NCI-H345 (cell line): ENCODE measurements at regions not wholly inside any gene's neighbourhood (a gene's known extent, or its start where the extent isn't known, plus 50 kb on each side); places are given as distances from the start of the nearest gene placed in this dataset.
A peak's percentile ranks its signal among the peaks of the same experiment; 100 is the strongest.
"Not testable (repeated sequence)": the region's sequence is repeated elsewhere in the genome, so short reads cannot be mapped to it uniquely, and the experiment has no call there.

Experiments
- DNase-seq: peaks from one replicate; lab custom pipeline; 2025; lab: John Stamatoyannopoulos, UW

- DNase-seq: no peak
Measured at GRCh38 chrX:18003876-18004275, 142.8 kb upstream of the RAI2 start.

DNA sequence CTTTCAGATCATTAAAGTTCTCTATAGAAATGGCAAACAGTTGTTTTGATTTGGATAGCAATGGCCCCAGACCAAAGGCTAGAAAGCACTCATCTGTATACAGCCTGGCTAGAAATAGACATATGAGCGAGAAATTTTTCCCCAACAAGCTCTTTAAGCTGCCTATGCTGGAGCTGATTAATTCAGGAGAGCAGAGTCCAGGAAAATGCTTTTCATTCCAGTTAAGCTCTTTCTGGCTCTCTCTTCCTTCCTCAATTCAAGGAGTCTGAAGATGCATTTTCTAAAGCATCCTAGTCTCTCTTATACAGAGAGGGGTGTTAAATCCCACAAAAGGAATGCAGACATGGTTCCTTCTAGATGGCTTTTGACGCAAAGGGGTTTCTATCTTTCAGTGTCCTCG lies 141.7 kb upstream of the RAI2 start:
- DNase-seq: no peak

DNA sequence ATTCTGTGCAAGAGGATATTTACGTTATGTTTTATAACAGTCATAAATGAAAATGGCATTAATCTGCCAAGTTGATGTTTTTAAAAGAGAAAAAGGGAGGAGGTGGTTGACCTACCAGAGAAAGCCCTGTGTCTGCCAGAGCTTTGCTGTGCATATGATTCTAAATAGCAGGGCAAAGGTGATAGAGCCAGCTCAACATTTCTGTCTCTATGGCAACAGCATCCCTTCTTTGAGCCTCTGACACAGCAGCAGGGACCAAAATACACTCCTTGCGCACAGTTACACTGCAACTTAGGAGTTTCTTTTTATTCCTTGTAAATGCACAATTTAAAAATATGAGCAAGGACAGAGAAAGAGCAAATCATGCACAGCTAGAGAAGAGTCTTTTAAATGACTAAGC lies 133.3 kb upstream of the RAI2 start:
- DNase-seq: no peak

- DNase-seq: no peak
Measured at GRCh38 chrX:17993062-17993461, 132.0 kb upstream of the RAI2 start.

DNA sequence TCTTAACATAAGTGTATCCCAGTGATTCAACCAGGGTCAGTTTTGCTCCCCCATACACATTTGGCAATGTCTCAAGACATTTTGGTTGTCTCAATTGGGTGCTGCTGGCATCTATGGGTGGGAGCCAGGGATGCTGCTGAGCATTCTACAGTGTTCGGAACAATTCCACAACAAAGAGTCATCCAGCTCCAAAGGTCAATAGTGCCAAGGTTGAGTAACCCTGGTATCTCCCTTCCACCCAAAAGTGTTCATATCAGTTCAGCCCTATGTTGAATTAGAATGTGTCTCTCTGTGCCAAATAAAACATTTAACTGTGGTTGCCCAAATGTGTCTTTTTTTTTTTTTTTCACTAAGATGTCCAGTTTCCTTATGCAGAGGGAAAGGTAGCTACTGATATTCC lies 129.4 kb upstream of the RAI2 start:
- no peak for DNase-seq

DNA sequence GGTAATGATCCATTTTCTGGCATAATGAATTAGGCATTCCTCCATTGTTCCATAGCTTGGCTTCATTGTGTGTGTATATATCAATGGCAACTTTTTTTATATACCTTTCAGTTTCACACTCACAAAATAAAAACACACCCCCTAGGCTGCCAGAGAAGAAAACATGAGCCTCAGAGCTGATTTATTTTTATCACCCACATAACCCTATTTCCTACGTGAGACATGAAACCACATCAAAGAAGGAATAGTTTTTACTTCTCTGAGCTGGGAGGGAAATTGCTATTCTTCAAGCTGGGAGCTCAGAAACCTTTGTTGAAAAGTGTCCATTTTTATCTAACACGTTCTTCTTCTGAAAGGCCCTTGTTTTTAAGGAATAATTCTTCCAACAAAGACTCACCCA lies 126.7 kb upstream of the RAI2 start:
- DNase-seq: no peak

DNA sequence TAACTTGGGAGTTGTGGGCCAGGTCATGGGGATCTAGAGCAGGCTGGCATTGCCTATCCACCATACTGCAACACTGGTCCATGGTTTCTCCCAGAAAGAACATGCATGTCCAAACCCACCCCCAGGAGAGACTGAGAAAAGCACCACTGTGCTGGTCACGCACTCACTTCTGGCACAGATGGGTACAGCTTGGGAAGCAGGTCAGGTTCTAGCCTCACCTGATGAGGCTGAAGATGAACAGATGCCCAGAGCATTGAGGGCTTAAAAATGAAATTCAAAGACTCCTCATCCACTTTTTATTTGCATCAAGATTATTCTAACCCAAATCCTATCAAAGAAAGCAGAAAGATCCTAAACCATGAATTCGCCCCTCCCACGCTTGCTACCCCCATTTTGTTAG lies 125.9 kb upstream of the RAI2 start:
- DNase-seq: no peak

DNA sequence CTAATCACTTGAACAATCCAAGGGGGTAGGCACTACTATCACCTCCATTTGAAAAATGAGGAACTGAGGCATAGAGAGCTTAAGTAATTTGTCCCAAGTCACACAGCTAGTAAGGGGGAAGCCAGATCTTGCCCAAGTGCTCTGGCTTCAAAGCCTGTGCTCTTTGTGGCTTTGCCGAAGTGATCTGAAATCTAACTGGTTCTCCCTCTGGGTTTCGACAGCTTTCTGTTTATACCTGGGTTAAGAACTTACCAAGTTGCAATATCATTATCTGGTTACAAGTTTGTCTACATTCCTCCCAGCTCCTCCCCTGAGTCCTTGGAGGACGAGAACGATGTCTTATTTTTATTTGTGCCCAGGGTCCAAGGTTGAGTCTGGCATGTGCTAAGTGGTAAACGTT lies 125.3 kb upstream of the RAI2 start:
- no peak for DNase-seq

DNA sequence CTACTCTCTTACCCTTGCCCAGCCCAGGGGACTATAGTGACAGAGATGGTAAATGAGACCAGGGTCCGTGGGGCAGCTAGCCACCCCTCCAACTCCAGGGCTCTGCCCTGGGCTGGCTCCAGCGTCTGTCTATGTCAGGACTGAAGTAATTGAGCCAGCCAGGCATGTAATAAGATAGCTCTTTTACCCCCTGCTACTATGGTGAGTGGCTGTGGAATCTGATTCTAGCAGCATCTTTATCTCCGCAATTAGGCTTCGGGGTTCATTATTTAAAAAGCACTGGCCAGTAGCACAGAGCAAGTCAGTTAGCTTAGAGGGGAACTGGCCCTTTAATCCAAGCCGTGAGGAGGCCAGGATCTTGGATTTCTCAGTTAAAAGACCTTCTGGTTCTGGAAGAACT lies 123.3 kb upstream of the RAI2 start:
- no peak for DNase-seq

GRCh38 chrX:17983389-17983788 lies 122.3 kb upstream of the RAI2 start:
- DNase-seq: no peak

GRCh38 chrX:17977696-17978095 lies 116.6 kb upstream of the RAI2 start:
- no peak for DNase-seq

DNA sequence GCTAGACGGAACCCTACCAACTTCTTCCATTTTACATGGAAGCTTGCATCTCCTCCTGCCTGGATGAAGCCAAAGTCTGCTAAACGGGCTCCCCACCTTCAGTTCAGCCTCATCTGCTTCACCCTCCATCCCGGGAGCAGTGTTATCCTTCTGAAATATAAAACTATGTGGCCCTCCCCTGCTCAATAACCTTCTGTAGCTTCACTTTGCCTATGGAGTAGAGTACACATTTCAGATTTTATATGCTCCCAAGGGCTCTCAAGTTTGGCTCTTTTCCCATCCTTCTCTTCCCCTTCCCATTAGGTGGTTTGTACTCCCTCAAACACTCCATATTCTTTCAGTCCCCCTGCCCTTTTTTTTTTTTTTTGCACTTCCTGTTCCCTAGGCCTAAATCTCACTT lies 115.9 kb upstream of the RAI2 start:
- no peak for DNase-seq

DNA sequence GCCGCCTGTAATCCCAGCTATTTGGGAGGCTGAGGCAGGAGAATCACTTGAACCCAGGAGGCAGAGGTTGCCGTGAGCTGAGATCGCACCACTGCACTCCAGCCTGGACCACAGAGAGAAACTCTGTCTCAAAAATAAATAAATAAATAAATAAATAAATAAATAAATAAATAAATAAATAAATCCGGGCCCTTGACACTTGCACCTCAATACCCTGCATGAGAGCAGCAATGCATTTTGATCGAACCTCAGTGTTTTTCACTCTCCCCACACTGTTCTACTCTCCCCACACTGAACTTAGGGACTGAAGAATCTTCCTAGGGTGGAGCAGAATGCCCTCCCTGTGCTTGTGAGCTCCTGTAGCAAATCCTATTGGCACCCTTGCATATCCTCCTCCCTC lies 114.3 kb upstream of the RAI2 start:
- DNase-seq: not testable (repeated sequence)

- peak; percentile 79 for DNase-seq
Measured at GRCh38 chrX:17968367-17968766, 107.3 kb upstream of the RAI2 start.

- peak; percentile 92 for DNase-seq
Measured at GRCh38 chrX:17967888-17968287, 106.8 kb upstream of the RAI2 start.

DNA sequence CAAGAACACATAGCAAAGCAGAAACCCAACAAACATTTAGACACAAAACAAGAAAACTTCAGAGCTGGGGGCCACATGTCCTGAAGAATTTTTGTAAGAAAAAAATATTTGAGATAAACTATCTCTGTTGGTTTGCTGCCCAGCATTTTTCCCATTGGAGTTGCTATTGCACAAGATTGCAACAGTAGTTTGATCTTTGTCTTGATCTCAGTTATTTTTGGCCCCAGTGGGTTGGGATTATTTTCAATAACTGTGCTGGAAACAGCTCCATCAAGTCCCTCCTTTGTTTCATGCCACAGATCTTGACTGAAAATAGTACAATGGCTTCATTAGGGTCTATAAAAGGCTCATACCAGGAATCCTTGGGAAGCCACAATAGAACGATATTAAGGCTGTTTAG lies 103.8 kb upstream of the RAI2 start:
- no peak for DNase-seq

- DNase-seq: no peak
Measured at GRCh38 chrX:17960891-17961290, 99.8 kb upstream of the RAI2 start.

DNA sequence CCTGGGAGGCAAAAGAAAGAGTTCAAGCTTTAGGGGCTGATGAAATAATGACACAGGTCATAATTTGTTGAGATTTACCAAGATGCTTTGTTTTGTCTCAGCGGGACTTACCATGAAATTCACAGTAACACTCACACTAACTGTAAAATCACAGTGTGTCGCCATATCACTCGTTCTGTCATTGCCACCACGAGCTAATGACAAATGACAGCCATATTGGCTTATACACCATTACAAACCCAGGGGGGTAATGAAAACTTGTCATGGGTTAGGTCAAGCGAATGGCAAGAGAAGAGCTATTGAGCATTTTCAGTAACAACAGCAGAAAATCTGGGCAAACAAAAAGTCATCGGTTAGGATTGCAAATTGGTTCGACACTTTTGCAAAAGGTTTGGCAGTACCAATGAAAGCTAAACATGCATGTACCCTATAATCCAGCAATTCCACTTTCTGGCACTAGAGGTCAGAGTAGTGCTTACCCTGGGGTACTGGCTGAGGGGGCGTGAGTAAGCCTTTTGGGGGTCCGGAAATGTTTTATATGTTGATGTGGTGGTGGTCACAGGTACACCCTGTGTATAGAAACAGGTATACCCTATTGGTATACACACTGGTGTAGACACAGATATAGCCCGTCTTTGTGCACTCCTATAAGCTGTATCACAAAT lies 83.9 kb upstream of the RAI2 start:
- DNase-seq: peak; percentile 13

GRCh38 chrX:17941171-17941570 lies 80.1 kb upstream of the RAI2 start:
- DNase-seq: not testable (repeated sequence)

DNA sequence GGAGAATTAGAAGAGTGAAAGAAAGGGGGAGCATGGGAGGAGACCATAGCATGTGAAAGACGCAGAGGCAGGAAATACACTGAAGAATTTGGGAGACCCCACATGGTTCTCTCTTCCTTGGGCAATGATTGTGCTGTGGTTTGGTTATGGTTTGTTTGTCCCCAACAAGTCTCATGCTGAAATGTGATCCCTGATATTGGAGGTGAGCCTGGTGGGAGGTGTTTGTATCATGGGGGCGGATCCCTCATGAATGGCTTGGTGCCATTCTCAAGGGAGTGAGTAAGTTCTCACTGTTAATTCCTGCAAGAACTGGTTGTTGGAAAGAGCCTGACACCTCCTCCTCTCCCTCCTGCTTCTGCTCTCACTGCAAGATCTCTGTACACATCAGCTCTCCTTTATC lies 78.6 kb upstream of the RAI2 start:
- DNase-seq: no peak

DNA sequence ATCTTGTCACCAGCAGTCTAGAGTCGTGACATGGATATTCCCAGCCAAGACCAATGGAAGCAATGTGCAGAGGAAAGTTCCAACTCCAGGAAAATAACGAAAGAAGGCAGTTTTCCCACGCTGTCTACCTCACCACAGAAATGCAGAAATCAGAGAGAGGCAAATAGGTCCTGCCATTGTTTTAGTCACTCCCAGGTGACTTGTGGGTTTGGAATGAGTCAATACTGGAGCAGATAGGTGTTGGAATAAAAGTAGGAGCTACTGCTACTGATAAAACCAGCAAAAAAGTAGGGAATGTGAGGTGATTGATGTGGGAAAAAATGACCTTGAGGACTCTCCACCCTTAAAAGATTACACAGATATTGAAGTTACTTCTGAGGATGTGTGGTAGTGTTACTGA lies 72.8 kb upstream of the RAI2 start:
- no peak for DNase-seq

DNA sequence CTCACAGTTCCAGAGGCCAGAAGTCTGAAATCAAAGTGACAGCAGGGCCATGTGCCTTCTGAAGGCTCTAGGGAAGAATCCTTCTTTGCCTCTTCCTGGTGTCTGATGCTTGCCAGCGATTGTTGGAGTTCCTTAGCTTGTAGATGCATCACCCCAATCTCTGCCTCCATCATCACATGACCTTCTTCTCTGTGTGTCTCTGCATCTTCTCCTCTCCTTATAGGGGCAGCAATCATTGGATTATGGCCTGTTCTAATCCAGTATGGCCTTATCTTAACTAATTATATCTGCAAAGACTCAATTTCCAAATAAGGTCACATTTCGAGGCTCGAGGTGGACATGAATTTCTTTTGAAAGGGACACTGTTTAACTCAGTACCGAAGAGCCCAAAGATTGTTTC lies 71.7 kb upstream of the RAI2 start:
- no peak for DNase-seq

GRCh38 chrX:17931855-17932254 lies 70.8 kb upstream of the RAI2 start:
- DNase-seq: no peak

- peak; percentile 24 for DNase-seq
Measured at GRCh38 chrX:17930850-17931249, 69.8 kb upstream of the RAI2 start.

GRCh38 chrX:17923546-17923945 lies 62.4 kb upstream of the RAI2 start:
- DNase-seq: peak; percentile 6
